ENCODE measurements at regions not wholly inside any gene's neighbourhood (a gene's known extent, or its start where the extent isn't known, plus 50 kb on each side); places are given as distances from the start of the nearest gene placed in this dataset.

DNA sequence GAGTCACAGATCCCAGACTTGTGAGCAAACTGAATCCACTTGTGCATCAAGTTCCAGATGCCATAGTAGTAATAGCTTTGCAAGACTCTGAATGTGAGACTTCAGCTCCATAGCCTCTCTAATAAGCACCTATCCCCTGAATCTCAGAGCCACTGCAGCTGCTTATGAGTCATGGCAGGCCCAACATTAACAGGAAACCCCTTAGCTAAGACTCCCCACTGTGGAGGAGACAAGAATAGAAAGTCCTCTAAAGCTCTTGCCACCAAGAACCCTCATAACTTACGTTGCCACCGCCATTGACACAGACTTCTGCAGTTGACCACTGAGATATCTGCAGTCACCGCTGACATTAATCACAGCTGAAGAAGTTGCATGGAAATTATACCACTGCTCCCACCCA lies 62.9 kb upstream of the PDE3A start:
- TF ChIP-seq EZH2phosphoT487 (IDR thresholded peaks at IDR 0.05; ENCODE audit: low read depth), result no peak
- TF ChIP-seq, protein P1, sequence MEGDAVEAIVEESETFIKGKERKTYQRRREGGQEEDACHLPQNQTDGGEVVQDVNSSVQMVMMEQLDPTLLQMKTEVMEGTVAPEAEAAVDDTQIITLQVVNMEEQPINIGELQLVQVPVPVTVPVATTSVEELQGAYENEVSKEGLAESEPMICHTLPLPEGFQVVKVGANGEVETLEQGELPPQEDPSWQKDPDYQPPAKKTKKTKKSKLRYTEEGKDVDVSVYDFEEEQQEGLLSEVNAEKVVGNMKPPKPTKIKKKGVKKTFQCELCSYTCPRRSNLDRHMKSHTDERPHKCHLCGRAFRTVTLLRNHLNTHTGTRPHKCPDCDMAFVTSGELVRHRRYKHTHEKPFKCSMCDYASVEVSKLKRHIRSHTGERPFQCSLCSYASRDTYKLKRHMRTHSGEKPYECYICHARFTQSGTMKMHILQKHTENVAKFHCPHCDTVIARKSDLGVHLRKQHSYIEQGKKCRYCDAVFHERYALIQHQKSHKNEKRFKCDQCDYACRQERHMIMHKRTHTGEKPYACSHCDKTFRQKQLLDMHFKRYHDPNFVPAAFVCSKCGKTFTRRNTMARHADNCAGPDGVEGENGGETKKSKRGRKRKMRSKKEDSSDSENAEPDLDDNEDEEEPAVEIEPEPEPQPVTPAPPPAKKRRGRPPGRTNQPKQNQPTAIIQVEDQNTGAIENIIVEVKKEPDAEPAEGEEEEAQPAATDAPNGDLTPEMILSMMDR (IDR thresholded peaks at IDR 0.05; ENCODE audit: low read depth, low read length), result no peak
- Histone ChIP-seq H3K9ac (ENCODE audit: low read length) (no peak overlapping the region), H3K9me3 (ENCODE audit: insufficient read depth, low read length) (0 out of 2 replicates have a peak, but pooled peaks cover 7% of the 10 kb centered on the region)

DNA sequence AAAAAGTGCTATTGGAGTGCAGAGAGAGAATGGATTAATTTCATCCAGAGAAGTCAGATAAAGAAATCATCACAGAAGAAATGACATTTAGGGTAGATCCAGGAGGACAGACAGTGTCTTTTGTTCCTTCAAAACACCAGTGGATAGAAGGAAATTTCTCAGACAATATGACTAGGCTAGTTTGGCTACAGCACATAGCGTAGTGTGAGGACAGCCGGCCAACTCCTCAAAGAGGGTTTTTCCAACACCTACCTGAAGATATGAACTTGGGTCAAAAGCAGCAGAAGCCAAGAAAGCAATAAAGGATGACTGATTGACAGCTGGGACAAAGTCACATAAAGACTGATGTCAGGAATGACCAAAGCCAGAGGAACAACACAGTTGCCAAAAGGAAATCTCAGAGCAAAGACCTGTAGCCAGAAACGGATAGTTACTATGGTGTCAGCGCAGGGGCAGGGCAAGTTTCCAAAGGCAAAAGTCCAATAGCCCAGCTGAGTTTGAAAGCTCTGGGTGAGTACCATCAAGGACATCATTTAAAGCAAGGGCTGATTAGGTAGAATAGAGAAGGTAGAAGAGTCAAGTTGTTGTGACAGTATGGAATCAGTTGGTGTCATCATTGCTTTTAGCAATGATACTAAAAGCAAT lies 58.7 kb upstream of the PDE3A start:
- Histone ChIP-seq H3K4me1 (ENCODE audit: low read length) (no peaks in the 10 kb centered on the region), H3K4me2 (ENCODE audit: low read length) (no peak overlapping the region), H4K20me1 (ENCODE audit: insufficient read depth, low read length) (no peaks in the 10 kb centered on the region), H3K36me3 (replicated peaks; ENCODE audit: low read depth, low read length) (no peaks in the 10 kb centered on the region), H3K79me2 (ENCODE audit: low read length) (no peaks in the 10 kb centered on the region), H3K9ac (ENCODE audit: low read length) (no peak overlapping the region), H3K27ac (ENCODE audit: low read length) (no peak overlapping the region), H3K9me3 (ENCODE audit: insufficient read depth, low read length) (0 out of 2 replicates have a peak, but pooled peaks cover 7% of the 10 kb centered on the region), H2AFZ (ENCODE audit: low read depth, low read length) (no peak overlapping the region), H3K27me3 (ENCODE audit: low read depth, low read length) (no peaks in the 10 kb centered on the region), H3K4me3 (ENCODE audit: low read length) (no peak overlapping the region)
- TF ChIP-seq, protein P1 (IDR thresholded peaks at IDR 0.05; ENCODE audit: low read depth, low read length), result no peak
- no peak for TF ChIP-seq EZH2phosphoT487 (IDR thresholded peaks at IDR 0.05; ENCODE audit: low read depth)

More for the DNA sequence above, 62.9 kb upstream of the PDE3A start:
- no peaks in the 10 kb centered on the region for H3K36me3 ChIP-seq (replicated peaks; ENCODE audit: low read depth, low read length)
- no peak overlapping the region for H2AFZ ChIP-seq (ENCODE audit: low read depth, low read length)
- no peak overlapping the region for H3K27ac ChIP-seq (ENCODE audit: low read length)
- H3K4me3 ChIP-seq (ENCODE audit: low read length), result no peak overlapping the region
- H3K79me2 ChIP-seq (ENCODE audit: low read length), result no peaks in the 10 kb centered on the region
- no peaks in the 10 kb centered on the region for H4K20me1 ChIP-seq (ENCODE audit: insufficient read depth, low read length)
- no peaks in the 10 kb centered on the region for H3K27me3 ChIP-seq (ENCODE audit: low read depth, low read length)
- H3K4me1 ChIP-seq (ENCODE audit: low read length), result no peaks in the 10 kb centered on the region
- no peak overlapping the region for H3K4me2 ChIP-seq (ENCODE audit: low read length)

DNA sequence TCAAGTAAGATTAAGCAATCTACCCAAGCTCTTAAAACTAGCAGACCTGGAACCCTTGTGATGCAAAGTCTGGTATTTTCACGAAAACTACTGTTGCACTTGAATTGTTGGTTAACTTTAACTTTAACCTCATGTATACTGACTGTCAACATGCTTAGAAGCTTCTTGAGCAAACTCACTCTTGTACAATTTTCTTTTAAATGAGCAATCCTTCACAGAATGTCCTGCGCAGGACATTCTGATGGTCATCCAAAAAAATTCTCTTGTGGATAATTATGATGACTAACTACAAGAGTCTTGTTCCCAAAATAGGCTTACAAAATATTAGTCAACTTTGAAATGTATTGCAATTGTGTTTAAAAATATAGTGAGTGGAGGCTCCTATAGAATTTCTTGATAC lies 54.0 kb upstream of the PDE3A start:
- no peaks in the 10 kb centered on the region for H3K79me2 ChIP-seq (ENCODE audit: low read length)
- no peaks in the 10 kb centered on the region for H3K4me1 ChIP-seq (ENCODE audit: low read length)
- no peaks in the 10 kb centered on the region for H3K9me3 ChIP-seq (ENCODE audit: insufficient read depth, low read length)
- no peak overlapping the region for H3K9ac ChIP-seq (ENCODE audit: low read length)
- H2AFZ ChIP-seq (ENCODE audit: low read depth, low read length), result no peak overlapping the region
- TF ChIP-seq, protein P1 (IDR thresholded peaks at IDR 0.05; ENCODE audit: low read depth, low read length), result no peak
- TF ChIP-seq EZH2phosphoT487 (IDR thresholded peaks at IDR 0.05; ENCODE audit: low read depth), result no peak
- no peak overlapping the region for H3K4me3 ChIP-seq (ENCODE audit: low read length)
- H3K4me2 ChIP-seq (ENCODE audit: low read length), result no peak overlapping the region
- no peaks in the 10 kb centered on the region for H3K27me3 ChIP-seq (ENCODE audit: low read depth, low read length)
- H3K27ac ChIP-seq (ENCODE audit: low read length), result no peak overlapping the region
- no peaks in the 10 kb centered on the region for H4K20me1 ChIP-seq (ENCODE audit: insufficient read depth, low read length)
- no peaks in the 10 kb centered on the region for H3K36me3 ChIP-seq (replicated peaks; ENCODE audit: low read depth, low read length)

DNA sequence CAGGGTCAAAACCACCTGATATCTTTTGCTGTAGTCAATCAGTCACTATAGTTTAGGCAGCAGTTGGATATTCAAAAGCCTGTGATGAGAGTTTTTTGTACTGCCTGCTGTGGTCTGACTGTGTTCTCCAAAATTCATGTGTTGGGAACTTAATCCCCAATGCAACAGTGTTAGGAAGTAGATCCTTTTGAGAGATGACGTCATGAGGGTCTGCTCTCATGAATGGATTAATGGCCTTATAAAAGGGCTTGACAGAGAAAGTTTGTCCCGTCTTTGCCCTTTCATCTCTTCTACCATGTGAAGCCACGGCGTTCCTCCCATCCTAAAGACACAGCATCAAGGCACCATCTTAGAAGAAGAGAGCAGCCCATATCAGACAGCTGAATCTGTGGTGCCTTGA lies 50.8 kb upstream of the PDE3A start:
- no peaks in the 10 kb centered on the region for H4K20me1 ChIP-seq (ENCODE audit: insufficient read depth, low read length)
- no peak overlapping the region for H2AFZ ChIP-seq (ENCODE audit: low read depth, low read length)
- no peaks in the 10 kb centered on the region for H3K27me3 ChIP-seq (ENCODE audit: low read depth, low read length)
- H3K27ac ChIP-seq (ENCODE audit: low read length), result no peak overlapping the region
- H3K9ac ChIP-seq (ENCODE audit: low read length), result no peak overlapping the region
- H3K9me3 ChIP-seq (ENCODE audit: insufficient read depth, low read length), result no peaks in the 10 kb centered on the region
- no peak overlapping the region for H3K4me2 ChIP-seq (ENCODE audit: low read length)
- TF ChIP-seq, protein P1 (IDR thresholded peaks at IDR 0.05; ENCODE audit: low read depth, low read length), result no peak
- no peak for TF ChIP-seq EZH2phosphoT487 (IDR thresholded peaks at IDR 0.05; ENCODE audit: low read depth)
- no peak overlapping the region for H3K4me3 ChIP-seq (ENCODE audit: low read length)
- no peaks in the 10 kb centered on the region for H3K4me1 ChIP-seq (ENCODE audit: low read length)
- H3K36me3 ChIP-seq (replicated peaks; ENCODE audit: low read depth, low read length), result no peaks in the 10 kb centered on the region
- no peaks in the 10 kb centered on the region for H3K79me2 ChIP-seq (ENCODE audit: low read length)

Data from OCI-LY3 (cell line).